ENCODE measurements at regions not wholly inside any gene's neighbourhood (a gene's known extent, or its start where the extent isn't known, plus 50 kb on each side); places are given as distances from the start of the nearest gene placed in this dataset.

GRCh38 chr6:105616521-105616920 lies 213.6 kb upstream of the PREP start:
- no peaks in the 10 kb centered on the region for H3K79me2 ChIP-seq (ENCODE audit: control insufficient read depth, insufficient read depth, low read length)
- H3K9me1 ChIP-seq (replicated peaks; ENCODE audit: control insufficient read depth, extremely low read depth, insufficient read depth, low read length): no peaks in the 10 kb centered on the region
- no peaks in the 10 kb centered on the region for H3K36me3 ChIP-seq (ENCODE audit: control insufficient read depth in 2 of 2, extremely low read depth in 1 of 2, insufficient read depth in 2 of 2, low read length in 2 of 2)
- no peak overlapping the region for H3K4me3 ChIP-seq (replicated peaks in 1 of 3; ENCODE audit: insufficient read depth in 1 of 3, low read depth in 1 of 3, low read length in 3 of 3)
- no peaks in the 10 kb centered on the region for H3K4me1 ChIP-seq (ENCODE audit: control insufficient read depth, extremely low read depth, insufficient read depth, low read length)
- DNase-seq (ENCODE audit: low read depth, low spot score): no peak
- no peak overlapping the region for H3K9ac ChIP-seq (replicated peaks; ENCODE audit: extremely low read depth, insufficient read depth, low read length)
- FAIRE-seq: no peak
- H2AFZ ChIP-seq (ENCODE audit: low read depth, low read length): no peak overlapping the region
- CTCF ChIA-PET: no interaction called here
- no peak overlapping the region for H3K4me2 ChIP-seq (ENCODE audit: insufficient read depth, low read length)
- H4K20me1 ChIP-seq (replicated peaks; ENCODE audit: control insufficient read depth, extremely low read depth, insufficient read depth, low read length): no peaks in the 10 kb centered on the region
- H3K9me3 ChIP-seq (replicated peaks; ENCODE audit: control insufficient read depth, insufficient read depth, low read length): no peaks in the 10 kb centered on the region
- no peaks in the 10 kb centered on the region for H3K27me3 ChIP-seq (ENCODE audit: control insufficient read depth in 2 of 2, insufficient read depth in 2 of 2, low read length in 2 of 2)
- intact Hi-C loops (cut with micrococcal nuclease): no loop called here
- H3K27ac ChIP-seq (ENCODE audit: insufficient read depth, low read depth, low read length): no peak overlapping the region
- dilution Hi-C loops (cut with MboI; ENCODE audit: extremely low pct_ligation_motif_present, low sequenced_read_pairs): no loop called here
- POLR2A ChIA-PET: no interaction called here
- no TSS peak for BruUV-seq (replicated peaks)
- TF ChIP-seq MAX (IDR thresholded peaks at IDR 0.05; ENCODE audit: insufficient read depth, insufficient read length) (no peak), FOS (IDR thresholded peaks at IDR 0.05; ENCODE audit: borderline replicate concordance, insufficient read depth, low read length) (no peak), GATA2 (IDR thresholded peaks at IDR 0.05; ENCODE audit: insufficient read depth, insufficient read length, low read depth, low read length) (no peak), EZH2 (IDR thresholded peaks at IDR 0.05; ENCODE audit: borderline replicate concordance, low read depth, low read length, severe bottlenecking) (no peak), JUN (IDR thresholded peaks at IDR 0.05; ENCODE audit: borderline replicate concordance, insufficient read depth, insufficient read length, low read depth) (no peak), POLR2A (IDR thresholded peaks at IDR 0.05; ENCODE audit: low read depth, low read length) (no peak), CTCF (IDR thresholded peaks at IDR 0.05; ENCODE audit: extremely low read depth in 1 of 2, insufficient read depth in 1 of 2, low read depth in 1 of 2, low read length in 2 of 2) (no peak), MYC (IDR thresholded peaks at IDR 0.05; ENCODE audit: low read depth, low read length) (no peak), POLR2AphosphoS5 (IDR thresholded peaks at IDR 0.05; ENCODE audit: insufficient read depth, low read depth, low read length) (no peak)
